Stimulated activated CD8-positive, alpha-beta memory T cell treated with anti-CD3 and anti-CD28 coated beads, Interleukin-4, amount 100 ng/mL, for 48 hours (primary cell): ENCODE measurements at regions not wholly inside any gene's neighbourhood (a gene's known extent, or its start where the extent isn't known, plus 50 kb on each side); places are given as distances from the start of the nearest gene placed in this dataset.
A peak's percentile ranks its signal among the peaks of the same experiment; 100 is the strongest.

Source experiments
- DNase-seq: peaks from one replicate; pipeline ENCODE4 v3.0.0-alpha.2; 2020

GRCh38 chr12:12017135-12017581 is 53.6 kb upstream of the BCL2L14 start:
- DNase-seq: peak; percentile 54

GRCh38 chr12:12017798-12018197 is 52.9 kb upstream of the BCL2L14 start:
- no peak for DNase-seq

GRCh38 chr12:12018454-12018853 is 52.3 kb upstream of the BCL2L14 start:
- DNase-seq: no peak

GRCh38 chr12:12019881-12020280 is 50.9 kb upstream of the BCL2L14 start:
- no peak for DNase-seq

GRCh38 chr12:12020762-12021161 is 50.0 kb upstream of the BCL2L14 start:
- DNase-seq: no peak
